OCI-LY1 (cell line): ENCODE measurements at regions not wholly inside any gene's neighbourhood (a gene's known extent, or its start where the extent isn't known, plus 50 kb on each side); places are given as distances from the start of the nearest gene placed in this dataset.

Experiments
- H2AFZ ChIP-seq: fragments of 200-600 bp; sonication (generic), shearing (Covaris generic); 2 replicates; pipeline ENCODE4 v1.6.0; 2014; ENCODE audit warnings: antibody characterized with exemption, mild to moderate bottlenecking, low read length
- H3F3A ChIP-seq: fragments of 200-600 bp; sonication (generic), shearing (Covaris generic); 2 replicates; pipeline ENCODE4 v1.6.0; 2014; ENCODE audit warnings: mild to moderate bottlenecking, antibody characterized with exemption, low read length, moderate library complexity; ENCODE audit not compliant: insufficient read depth
- H3K27ac ChIP-seq: fragments of 200-600 bp; sonication (generic); 2 replicates; pipeline ENCODE4 v1.5.1; 2014; ENCODE audit warnings: low read length, mixed run types, mild to moderate bottlenecking, low read depth; ENCODE audit not compliant: poor library complexity, severe bottlenecking
- H3K27me3 ChIP-seq: fragments of 200-600 bp; sonication (generic); 2 replicates; pipeline ENCODE4 v1.6.0; 2014; ENCODE audit warnings: antibody characterized with exemption, mild to moderate bottlenecking, low read length, moderate library complexity; ENCODE audit not compliant: insufficient read depth
- H3K36me3 ChIP-seq: fragments of 200-600 bp; sonication (generic); 2 replicates; pipeline ENCODE4 v1.6.1; 2014; ENCODE audit warnings: mild to moderate bottlenecking, antibody characterized with exemption, low read length, moderate library complexity, mixed read lengths; ENCODE audit not compliant: insufficient read depth
- H3K4me1 ChIP-seq: fragments of 200-600 bp; sonication (generic); 2 replicates; pipeline ENCODE4 v1.5.1; 2014; ENCODE audit warnings: mild to moderate bottlenecking, low read length, moderate library complexity; ENCODE audit not compliant: insufficient read depth, severe bottlenecking
- H3K4me2 ChIP-seq: fragments of 200-600 bp; sonication (generic), shearing (Covaris generic); 2 replicates; pipeline ENCODE4 v1.6.1; 2014; ENCODE audit warnings: low read length
- H3K4me3 ChIP-seq: fragments of 200-600 bp; sonication (generic); 2 replicates; pipeline ENCODE4 v1.5.1; 2014; ENCODE audit warnings: low read length, low read depth, mild to moderate bottlenecking, mixed read lengths; ENCODE audit not compliant: poor library complexity, severe bottlenecking
- H3K79me2 ChIP-seq: fragments of 200-600 bp; shearing (Covaris generic); 2 replicates; pipeline ENCODE4 v1.6.1; 2016; ENCODE audit warnings: mixed run types, low read length, mixed read lengths; ENCODE audit not compliant: insufficient read depth
- H3K9ac ChIP-seq: fragments of 200-600 bp; sonication (generic), shearing (Covaris generic); 2 replicates; pipeline ENCODE4 v1.6.1; 2014; ENCODE audit warnings: mild to moderate bottlenecking, low read length, mixed read lengths
- H3K9me2 ChIP-seq: fragments of 200-600 bp; sonication (generic), shearing (Covaris generic); 2 replicates; pipeline ENCODE4 v1.6.1; 2014; ENCODE audit warnings: low read depth, mild to moderate bottlenecking, low read length, mixed read lengths
- H3K9me3 ChIP-seq: fragments of 200-600 bp; shearing (Covaris generic); 2 replicates; pipeline ENCODE4 v1.6.1; 2014; ENCODE audit warnings: low read length, mixed read lengths
- H4K20me1 ChIP-seq: fragments of 200-600 bp; sonication (generic), shearing (Covaris generic); 2 replicates; pipeline ENCODE4 v1.6.0; 2016; ENCODE audit warnings: mild to moderate bottlenecking, low read length; ENCODE audit not compliant: insufficient read depth
- EZH2 ChIP-seq: fragments of 200-600 bp; sonication (generic), shearing (Covaris generic); IDR thresholded peaks from 2 replicates; pipeline ENCODE4 v1.8.0; 2017; ENCODE audit warnings: borderline replicate concordance, mixed run types, mild to moderate bottlenecking, antibody characterized with exemption, low read length, moderate library complexity, mixed read lengths
- TF ChIP-seq, protein P1 (sequence below): fragments of 200-600 bp; sonication (generic), shearing (Covaris generic); IDR thresholded peaks from 2 replicates; pipeline ENCODE4 v1.5.1; 2017; ENCODE audit warnings: mild to moderate bottlenecking, antibody characterized with exemption, low read length, moderate library complexity, mixed read lengths

- no peak overlapping the region for H3K4me3 ChIP-seq
- H3K4me2 ChIP-seq: no peak overlapping the region
- TF ChIP-seq, protein P1, sequence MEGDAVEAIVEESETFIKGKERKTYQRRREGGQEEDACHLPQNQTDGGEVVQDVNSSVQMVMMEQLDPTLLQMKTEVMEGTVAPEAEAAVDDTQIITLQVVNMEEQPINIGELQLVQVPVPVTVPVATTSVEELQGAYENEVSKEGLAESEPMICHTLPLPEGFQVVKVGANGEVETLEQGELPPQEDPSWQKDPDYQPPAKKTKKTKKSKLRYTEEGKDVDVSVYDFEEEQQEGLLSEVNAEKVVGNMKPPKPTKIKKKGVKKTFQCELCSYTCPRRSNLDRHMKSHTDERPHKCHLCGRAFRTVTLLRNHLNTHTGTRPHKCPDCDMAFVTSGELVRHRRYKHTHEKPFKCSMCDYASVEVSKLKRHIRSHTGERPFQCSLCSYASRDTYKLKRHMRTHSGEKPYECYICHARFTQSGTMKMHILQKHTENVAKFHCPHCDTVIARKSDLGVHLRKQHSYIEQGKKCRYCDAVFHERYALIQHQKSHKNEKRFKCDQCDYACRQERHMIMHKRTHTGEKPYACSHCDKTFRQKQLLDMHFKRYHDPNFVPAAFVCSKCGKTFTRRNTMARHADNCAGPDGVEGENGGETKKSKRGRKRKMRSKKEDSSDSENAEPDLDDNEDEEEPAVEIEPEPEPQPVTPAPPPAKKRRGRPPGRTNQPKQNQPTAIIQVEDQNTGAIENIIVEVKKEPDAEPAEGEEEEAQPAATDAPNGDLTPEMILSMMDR: no peak
- TF ChIP-seq EZH2: no peak
- no peaks in the 10 kb centered on the region for H3K36me3 ChIP-seq
- no peak overlapping the region for H3K9ac ChIP-seq
- H2AFZ ChIP-seq: no peak overlapping the region
- no peaks in the 10 kb centered on the region; the same call in 1 of the 2 replicates for H3K9me3 ChIP-seq
- no peaks in the 10 kb centered on the region for H3K9me2 ChIP-seq
- no peaks in the 10 kb centered on the region for H3F3A ChIP-seq
- H4K20me1 ChIP-seq: no peaks in the 10 kb centered on the region
- H3K4me1 ChIP-seq: peaks cover 5% of the 10 kb centered on the region
- no peaks in the 10 kb centered on the region for H3K79me2 ChIP-seq
- H3K27ac ChIP-seq: no peak overlapping the region
- no peaks in the 10 kb centered on the region for H3K27me3 ChIP-seq
Measured at GRCh38 chr6:87820343-87820984, 118.4 kb upstream of the AKIRIN2 start.

- no peaks in the 10 kb centered on the region for H3K36me3 ChIP-seq
- H3K4me1 ChIP-seq: no peaks in the 10 kb centered on the region
- H3K27ac ChIP-seq: no peak overlapping the region
- no peak overlapping the region for H3K4me2 ChIP-seq
- no peaks in the 10 kb centered on the region; the same call in 1 of the 2 replicates for H3K9me3 ChIP-seq
- no peaks in the 10 kb centered on the region for H3F3A ChIP-seq
- no peaks in the 10 kb centered on the region for H3K79me2 ChIP-seq
- no peak overlapping the region for H3K9ac ChIP-seq
- no peaks in the 10 kb centered on the region for H3K9me2 ChIP-seq
- H3K4me3 ChIP-seq: no peak overlapping the region
- no peaks in the 10 kb centered on the region for H4K20me1 ChIP-seq
- TF ChIP-seq, protein P1: no peak
- no peak for TF ChIP-seq EZH2
- H3K27me3 ChIP-seq: no peaks in the 10 kb centered on the region
- H2AFZ ChIP-seq: no peak overlapping the region
Measured at GRCh38 chr6:87817183-87817582, 115.2 kb upstream of the AKIRIN2 start.

DNA sequence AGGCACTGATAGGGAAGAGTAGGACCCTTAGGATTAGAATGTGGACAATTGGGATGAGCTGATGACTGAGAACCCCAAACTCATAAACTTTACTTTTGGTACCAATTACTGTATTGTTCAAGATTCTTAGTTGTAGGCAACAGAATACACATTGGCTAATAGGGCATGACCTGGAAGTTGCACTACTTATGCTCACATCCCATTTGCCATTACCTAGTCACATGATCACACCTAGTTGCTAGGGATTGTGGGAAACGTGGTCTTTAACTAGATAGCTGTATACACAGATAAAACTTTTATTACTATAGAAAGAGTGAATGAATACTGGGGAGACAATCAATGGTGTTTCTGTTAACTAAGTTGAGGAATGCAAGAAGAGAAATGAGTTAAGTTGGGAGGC is 113.4 kb upstream of the AKIRIN2 start:
- TF ChIP-seq, protein P1: no peak
- no peak for TF ChIP-seq EZH2
- Histone ChIP-seq H3K9ac (no peak overlapping the region), H4K20me1 (no peaks in the 10 kb centered on the region), H3K9me3 (no peaks in the 10 kb centered on the region; the same call in 1 of the 2 replicates), H3K27ac (no peak overlapping the region), H3K27me3 (no peaks in the 10 kb centered on the region), H3F3A (no peaks in the 10 kb centered on the region), H3K9me2 (no peaks in the 10 kb centered on the region), H3K36me3 (no peaks in the 10 kb centered on the region), H2AFZ (no peak overlapping the region), H3K4me2 (no peak overlapping the region), H3K79me2 (no peaks in the 10 kb centered on the region), H3K4me1 (no peaks in the 10 kb centered on the region), H3K4me3 (no peak overlapping the region)
